Astrocyte (in vitro differentiated cells and primary cell): ENCODE measurements at regions not wholly inside any gene's neighbourhood (a gene's known extent, or its start where the extent isn't known, plus 50 kb on each side); places are given as distances from the start of the nearest gene placed in this dataset.

ENCODE experiments used
- CTCF ChIP-seq: IDR thresholded peaks from 2 replicates; pipeline ENCODE4 v1.5.1; 2011; ENCODE audit warnings: low read depth, mild to moderate bottlenecking, inconsistent platforms, low read length, moderate library complexity; ENCODE audit not compliant: insufficient read depth
- EZH2 ChIP-seq: IDR thresholded peaks from 2 replicates; pipeline ENCODE4 v1.6.1; 2012; ENCODE audit warnings: mild to moderate bottlenecking, low read length, inconsistent platforms; ENCODE audit not compliant: insufficient read depth

GRCh38 chr5:96035796-96036195 is 74.1 kb upstream of the ELL2 start:
- no peak for TF ChIP-seq CTCF
- no peak for TF ChIP-seq EZH2
